ENCODE measurements at regions not wholly inside any gene's neighbourhood (a gene's known extent, or its start where the extent isn't known, plus 50 kb on each side); places are given as distances from the start of the nearest gene placed in this dataset.
"Not testable (repeated sequence)": the region's sequence is repeated elsewhere in the genome, so short reads cannot be mapped to it uniquely, and the experiment has no call there.

DNA sequence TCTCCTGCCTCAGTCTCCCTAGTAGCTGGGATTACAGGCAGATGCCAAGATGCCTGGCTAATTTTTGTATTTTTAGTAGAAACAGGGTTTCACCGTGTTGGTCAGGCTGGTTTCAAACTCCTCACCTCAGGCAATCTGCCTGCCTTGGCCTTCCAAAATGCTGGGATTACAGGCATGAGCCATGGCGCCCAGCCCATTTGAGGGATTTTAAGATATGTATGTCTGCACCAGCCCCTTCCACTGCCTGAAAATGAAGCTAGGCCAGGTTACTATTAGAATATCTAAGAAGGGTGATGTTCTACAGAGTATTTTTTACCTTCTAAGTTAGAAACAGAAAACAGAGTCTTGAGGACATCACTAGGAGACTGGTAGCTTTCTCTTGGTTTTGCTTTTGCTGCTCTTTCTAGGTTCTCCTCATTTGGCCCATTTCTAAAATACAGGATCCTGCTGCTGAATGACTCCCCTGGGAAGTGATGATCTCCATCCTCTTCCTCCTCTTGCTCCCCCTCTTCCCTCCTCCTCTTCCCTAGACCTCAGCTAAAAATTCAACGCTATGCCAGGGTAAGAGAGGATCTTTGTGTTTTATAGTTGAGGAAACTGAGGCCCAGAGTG lies 118.5 kb downstream of the MYCN start:
- DNase-seq: no peak

DNA sequence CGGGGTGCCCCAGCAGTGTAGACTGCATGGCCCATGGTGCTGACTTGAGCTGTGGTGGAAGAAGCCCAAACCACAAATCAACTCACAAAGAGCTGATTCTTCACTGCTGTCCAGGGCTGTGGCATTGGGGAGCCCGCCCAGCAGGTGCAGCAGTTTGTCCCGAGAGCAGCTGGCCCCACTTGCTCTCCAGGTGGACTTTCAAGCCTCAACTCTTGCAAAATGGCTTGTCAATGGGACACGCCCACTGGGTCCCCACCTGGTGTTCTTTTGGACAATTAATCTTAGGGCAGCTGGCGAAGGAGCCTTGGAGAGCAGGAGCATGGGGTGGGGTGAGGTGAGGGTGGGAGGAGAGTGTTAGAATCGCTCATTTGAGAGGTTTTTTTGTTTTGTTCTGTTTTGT lies 117.9 kb downstream of the MYCN start:
- DNase-seq: no peak

DNA sequence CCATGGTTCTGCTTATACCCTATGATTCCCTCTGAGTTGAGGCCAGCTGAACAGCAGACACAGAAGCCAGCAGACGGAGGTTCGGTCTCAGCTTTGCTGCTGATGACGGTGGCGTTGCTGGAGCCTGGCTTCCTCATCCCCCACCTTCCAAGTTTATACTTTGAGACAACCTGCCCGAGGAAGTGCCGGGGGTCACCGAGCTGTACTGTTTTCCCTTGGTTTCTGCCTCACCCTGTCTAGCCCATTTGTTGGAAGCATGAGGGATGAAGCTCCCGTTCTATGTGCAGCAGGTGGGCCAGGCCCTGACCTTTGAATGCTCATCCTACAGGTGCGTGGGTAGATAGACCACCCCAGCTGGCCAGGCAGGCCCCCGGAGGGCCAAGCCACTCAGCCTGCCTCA lies 117.3 kb downstream of the MYCN start:
- no peak for DNase-seq

DNA sequence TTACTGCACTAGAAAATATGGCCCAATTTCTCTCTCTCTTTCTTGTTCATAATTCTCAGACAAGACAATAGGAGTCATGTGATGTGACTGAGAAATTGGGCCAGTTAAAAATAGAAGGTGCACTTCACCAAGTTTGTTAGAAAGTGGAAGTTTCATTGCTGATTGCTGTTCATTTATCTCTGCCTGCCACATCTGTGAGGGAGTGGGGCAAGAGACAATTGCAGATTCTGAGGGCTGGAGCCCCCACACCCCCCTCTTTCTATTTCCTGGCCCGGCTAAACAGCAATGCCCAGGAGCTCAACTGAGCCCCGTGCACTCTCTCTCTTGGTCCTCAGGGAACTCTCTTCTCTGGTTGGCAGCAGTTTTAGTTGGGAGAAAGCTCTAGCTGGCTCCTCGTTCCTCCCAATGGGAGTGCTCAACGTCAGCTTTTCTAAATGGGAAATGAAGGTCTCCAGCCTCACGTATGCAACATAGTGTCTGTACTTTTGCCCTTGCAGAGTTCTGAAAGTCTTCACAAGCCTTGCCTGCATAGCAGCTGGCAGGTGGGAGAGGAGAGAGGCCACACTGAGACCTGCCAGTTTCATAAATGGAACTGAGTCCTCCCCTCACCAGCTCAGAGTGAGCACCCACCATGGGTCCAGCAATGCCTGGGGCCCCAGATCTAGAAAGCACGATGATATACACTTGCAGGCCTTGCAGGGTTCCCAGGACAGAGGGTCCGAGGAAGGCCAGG lies 115.7 kb downstream of the MYCN start:
- no peak for DNase-seq

DNA sequence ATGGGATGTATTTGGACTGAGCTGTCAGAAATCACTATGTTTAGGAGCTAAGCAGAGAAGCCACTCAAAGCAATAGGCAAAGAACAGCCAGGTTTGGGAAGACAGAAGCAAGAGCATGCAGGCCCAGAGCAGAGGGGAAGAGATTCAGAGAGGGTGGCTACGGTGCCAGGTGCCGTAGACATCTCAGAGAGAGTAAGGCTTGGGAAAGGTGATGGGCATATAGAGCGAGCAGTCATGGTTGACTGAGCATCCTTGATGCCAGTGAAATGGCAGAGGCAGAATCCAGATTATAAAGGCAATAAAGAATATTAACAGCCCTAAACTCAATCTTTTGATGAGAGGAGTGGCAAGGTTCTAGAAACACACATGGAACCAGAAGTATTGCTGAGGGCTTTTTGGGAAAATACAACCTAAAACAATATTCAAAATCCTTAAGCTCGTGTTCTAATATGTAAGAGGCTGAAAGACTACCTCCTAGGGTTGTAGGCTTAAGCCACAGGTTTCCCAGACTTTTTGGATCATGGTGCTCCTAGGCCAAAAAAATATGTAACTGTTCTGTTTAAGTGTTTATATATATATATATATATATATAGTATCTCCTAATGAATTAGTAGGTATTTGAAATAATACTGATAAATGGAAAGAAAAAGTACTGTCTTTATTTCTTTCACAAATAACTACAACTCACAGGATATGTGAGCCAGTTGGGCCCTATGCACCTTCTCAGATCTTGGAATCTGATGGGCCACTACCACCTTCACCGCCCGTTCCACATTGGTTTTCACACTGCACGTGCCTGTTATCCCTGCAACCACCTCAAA lies 113.3 kb downstream of the MYCN start:
- DNase-seq: no peak

DNA sequence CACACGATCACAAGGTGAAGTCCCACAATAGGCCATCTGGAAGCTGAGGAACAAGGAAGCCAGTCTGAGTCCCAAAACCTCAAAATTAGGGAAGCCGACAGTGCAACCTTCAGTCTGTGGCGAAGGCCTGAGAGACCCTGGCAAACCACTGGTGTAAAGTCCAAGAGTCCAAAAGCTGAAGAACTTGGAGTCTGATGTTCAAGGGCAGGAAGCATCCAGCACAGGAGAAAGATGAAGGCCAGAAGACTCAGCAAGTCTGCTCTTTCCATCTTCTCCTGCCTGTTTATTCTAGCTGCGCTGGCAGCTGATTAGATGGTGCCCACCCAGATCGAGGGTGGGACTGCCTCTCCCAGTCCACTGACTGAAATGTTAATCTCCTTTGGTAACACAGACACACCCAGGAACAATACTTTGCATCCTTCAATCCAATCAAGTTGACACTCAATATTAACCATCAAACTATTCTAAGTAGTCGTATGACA lies 112.3 kb downstream of the MYCN start:
- not testable (repeated sequence) for DNase-seq

DNA sequence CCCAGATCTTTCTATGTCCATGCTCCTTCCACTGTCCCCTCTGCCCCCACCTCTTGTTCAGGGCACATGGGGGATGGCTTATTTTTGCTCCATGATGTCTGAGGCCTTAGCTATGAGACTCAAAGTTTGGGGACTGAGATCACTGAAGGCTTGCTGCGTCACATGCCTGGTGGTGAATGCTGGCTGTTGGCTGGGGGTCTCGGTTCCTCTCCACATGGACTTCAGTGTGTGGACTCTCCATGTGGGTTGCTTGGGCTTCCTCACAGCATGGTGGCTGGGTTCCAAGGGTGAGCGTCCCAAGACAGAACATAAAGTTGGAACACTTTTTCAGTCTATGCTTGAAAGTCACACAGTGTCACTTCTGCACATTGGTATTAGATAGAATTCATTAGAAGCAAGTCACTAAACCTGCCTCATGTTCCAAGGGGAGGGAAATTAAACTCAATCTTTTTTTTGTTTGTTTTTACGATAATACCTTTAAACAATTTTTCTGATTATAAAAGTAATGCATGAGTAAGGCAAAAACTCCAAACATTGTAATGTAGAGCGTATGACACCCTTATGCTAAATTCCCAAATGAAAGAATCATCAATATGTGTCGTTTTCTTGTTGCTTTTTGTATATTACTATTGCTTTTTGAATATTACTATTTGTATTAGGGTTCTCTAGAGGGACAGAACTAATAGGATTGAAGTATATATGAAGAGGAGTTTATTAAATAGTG lies 111.7 kb downstream of the MYCN start:
- DNase-seq: no peak

DNA sequence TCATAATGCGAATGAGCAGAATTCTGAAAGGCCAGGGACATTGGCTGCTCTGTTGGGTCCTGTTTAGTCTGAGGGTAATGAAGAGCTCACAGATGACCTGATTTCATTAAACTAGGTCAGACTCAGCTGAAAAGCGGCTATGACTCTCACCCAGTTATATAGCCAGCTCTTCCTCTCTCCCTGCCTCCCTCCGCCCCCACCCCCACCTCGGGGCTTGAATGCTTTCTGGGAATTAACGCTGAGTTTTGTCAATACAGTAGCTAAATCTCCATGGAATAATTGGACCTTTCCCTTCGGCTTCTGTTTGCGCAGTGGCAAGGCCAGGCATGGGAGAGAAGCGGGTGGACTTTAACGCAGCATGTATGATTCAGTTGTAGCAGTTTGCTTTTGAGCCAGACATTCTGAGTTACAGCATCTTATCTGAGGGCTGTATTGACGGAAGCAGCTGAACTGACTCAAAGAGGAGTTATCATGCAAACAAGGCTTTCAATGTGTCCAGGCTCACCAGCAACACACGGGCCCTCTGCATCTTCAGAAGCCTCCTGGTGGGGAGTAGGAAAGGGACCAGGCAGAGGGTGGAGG lies 110.6 kb downstream of the MYCN start:
- DNase-seq: no peak

DNA sequence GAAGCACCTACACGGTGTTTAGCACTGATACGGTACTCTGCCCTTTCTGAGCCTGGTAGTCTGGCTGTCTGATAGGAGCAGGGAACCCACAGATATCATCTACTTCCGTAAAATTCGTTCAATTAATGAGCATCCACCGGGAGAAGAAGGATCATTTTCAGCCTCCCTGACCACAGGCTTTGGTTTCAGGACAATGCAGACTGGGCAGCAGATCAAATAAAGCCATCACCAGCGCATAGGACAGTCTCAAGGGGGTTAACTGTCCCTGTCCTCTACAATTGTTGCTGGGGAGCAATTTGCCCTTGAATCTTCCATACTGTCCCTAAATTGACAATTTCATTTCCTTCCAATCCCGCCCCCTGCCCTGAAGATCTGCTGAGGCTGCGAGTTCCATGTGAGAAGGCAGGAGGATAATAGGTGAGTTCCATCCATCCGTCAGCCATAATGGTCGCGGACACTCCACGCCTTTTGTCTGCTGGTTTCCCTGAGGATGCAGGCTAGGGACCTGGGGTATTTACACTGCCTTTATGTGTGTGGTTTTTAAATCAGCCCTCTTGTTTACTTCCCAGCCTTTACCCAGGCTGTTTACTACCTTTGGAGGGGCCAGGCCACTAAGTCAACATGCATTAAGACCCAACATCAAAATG lies 110.0 kb downstream of the MYCN start:
- no peak for DNase-seq

DNA sequence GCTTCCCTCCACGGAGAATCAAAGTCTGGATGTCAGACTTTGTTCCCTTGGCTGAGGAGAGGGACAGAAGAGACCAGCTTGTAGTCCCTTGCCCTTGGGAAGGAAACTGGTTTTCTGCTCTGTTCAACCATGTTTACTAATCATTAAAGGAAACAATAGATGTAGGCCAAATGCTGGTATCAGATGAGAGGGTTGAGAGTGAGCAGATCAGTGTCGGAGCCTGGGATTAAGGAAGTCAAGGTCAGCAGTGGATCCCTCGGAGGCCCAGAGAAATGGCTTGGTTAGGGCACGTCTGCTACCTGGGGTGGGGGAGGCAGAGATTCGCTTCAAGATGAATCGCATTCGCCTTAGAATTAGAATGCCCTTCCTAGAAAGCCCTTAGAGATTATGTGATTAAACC lies 109.1 kb downstream of the MYCN start:
- no peak for DNase-seq

DNA sequence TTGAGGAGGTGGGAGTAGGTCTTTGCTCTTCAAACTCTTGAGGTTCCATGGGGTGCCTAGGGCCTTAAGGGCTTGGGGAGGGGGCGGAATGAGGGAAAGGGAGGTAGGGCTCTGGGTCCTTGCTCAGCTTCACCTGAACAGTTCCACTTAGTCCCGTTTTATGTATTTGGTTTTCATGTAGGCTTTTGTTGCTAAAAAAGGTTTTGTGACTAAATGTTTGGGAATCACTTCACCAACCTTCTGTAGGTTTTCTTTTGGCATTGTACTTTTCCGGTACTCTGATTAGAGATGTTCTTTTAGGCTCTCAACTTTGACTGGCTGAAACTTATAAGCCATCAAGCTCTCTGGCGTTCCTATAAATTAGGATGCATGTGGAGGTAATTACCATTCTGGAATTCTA lies 108.1 kb downstream of the MYCN start:
- DNase-seq: no peak

DNA sequence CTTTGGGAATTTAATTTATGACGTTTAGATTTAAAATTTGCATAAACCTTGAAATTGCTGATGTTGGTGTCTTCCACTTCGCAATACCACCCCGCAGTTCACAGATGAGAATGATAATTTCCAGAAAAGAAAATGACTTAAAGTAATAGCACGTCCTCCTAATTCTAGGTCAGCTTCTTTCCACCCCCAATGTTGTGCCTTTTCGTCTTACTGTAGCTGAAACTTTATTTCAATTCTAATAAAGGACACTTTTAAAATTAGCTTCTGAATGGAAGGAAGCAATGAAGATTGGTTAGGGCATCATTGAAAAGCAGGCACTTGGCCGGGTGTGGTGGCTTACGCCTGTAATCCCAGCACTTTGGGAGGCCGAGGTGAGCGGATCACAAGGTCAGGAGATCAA lies 107.4 kb downstream of the MYCN start:
- no peak for DNase-seq

DNA sequence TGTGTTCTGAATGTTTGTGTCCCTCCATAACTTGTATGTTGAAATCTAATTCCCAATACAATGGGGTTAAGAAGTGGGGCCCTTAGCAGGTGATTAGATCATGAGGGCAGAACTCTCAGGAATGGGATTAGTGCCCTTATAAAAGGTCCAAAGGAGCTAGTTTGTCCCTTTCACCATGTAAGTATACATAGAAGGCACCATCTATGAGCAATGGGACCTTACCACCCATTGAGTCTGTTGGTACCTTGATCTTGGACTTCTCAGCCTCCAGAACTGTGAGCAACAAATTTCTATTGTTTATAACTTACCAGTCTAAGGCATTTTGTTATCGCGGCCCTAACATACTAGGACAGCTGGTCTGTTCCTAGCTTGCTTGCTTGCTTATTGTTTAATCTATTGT lies 106.3 kb downstream of the MYCN start:
- DNase-seq: no peak

DNA sequence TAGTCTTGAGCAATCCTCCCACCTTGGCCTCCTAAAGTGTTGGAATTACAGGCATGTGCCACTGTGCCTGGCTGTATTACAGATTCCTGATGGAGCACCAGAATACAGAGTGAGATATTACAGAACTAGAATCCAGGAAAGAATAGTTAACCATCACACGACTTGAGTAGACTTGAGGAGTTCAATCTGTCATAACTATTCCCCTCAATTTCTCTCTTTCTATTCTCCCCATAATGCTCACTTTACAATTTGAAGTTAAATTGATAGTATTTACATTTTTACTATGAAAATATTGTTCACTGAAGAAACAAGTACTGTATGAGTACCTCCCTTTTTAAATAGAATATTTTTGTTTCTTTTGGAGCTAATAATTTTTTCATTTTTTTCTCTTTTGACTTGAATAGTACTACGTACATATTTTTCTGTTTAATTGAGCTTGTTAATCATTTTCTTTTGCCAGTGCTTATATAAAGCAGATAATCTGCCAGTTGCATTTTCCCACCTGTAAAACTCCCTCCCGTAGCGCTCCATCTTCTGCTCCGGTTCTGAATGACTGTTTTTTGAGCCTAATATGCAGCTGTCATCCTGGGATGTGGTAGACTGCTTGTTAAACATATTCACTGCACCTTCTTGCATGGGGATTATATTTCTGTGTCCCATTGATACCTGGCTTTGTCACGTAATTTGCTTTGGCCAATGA lies 105.5 kb downstream of the MYCN start:
- DNase-seq: no peak

DNA sequence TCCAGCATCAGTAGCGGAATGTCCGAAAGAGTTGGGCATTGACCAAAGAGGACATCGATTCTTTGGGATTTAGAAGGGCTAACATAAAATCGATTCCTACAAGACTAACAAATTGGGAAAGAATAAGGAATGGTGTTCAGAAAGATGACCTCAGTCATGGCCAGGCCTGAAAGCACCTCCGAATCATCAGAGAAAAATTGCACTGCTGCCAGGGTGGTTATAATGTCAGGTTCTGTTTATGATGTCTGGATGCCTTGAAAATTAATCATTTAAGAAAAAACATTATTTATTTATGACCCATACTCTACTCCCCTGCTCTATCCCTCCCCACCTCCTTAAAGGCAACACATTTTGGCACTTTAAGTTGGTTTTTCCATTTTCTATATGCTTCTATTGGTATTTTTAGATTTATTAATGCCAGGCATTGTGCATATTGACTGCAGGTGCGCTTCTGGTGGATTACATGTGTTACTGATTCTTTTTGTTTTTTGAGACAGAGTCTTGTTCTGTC lies 104.7 kb downstream of the MYCN start:
- DNase-seq: no peak

DNA sequence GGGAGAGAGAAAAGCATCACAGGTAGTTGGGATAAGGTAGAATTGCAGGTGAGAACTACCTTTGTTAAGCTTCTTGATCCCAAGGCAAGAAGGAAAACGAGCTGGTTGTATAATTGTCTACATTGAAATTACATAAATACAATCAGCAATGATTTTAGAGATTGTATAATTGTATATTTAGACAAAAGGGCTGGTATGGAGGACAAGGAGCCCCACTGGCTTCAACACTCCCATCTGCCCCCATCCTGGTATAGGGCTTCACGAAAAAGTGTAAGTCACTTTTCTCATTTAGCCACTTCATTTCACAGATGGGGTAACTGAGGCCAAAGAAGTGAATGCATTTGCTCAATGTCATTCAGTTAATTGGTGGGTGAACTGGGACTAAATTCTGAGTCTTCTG lies 103.3 kb downstream of the MYCN start:
- no peak for DNase-seq

DNA sequence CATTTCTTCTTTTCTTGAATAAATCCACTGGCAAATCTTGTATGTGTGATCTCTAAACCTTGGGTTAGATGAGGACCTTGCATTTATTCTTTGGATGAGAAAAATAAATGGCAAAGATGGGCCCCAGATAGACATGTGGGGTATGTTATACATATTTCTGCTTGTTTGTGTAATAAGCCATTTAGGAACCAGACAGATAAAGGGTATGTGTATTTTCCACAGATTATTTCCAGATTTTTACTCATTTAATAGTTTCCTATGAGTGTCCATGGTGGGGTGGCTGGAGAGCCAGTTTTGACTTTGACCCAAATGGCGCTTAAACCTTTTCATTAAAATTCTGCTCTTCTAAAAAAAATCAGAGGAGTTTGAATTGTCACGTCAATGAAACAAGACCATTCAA lies 102.8 kb downstream of the MYCN start:
- DNase-seq: no peak

DNA sequence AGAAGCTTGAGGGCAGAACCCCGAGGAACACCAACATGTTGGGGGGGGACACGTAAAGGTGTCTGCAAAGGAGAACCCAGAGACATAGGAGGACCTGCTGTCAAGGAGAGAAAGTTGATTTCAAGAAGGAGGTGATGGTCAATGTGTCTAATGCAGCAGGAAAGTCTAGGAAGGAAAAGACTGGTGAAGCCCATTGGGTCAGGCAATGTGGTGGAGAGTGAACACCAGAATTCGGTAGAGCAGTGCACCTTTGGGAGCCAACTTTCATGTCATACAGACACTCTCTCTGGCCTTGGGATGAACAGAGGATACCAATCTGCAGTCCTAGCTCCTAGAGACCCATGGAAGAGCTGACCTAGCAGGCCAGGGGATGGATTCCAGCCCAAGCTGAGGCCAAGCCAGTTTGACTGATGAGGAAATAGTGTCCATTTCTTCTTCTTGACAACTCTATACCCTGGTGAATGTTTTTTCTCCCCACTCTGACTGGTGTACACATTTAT lies 101.9 kb downstream of the MYCN start:
- no peak for DNase-seq

DNA sequence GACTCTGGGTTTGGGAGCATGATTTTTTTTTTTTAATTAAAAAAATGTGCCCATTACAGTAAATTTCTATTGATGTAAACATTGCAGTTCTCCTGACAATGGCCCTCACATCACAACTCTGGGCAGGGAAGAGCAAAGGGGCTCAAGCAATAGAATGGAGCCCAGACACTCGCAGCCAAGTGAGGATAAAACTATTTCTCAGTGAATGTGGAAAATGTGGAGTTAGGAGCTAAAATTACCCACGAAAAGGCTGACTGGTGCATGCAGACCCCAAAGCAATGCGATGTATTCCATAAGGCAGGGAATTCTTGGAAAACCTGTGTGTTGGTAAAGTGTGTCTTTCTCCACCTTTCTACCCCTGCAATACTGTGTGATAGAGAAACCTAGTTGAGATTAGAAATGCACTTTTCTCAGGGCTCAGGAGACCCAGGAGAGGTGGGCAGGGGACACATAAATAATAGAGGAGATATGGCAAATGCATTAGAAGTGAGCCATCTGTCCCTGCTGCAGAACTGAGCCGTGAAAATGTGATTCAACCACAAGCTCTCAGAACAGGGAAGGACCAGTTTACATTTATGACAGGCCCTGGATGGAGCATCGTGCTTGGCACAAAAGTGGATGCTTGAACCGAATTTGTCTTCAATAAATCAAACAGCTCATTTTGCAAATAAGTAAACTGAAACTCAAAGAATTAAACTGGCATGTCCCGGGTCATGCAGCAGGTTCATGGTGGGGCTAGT lies 100.1 kb downstream of the MYCN start:
- no peak for DNase-seq

DNA sequence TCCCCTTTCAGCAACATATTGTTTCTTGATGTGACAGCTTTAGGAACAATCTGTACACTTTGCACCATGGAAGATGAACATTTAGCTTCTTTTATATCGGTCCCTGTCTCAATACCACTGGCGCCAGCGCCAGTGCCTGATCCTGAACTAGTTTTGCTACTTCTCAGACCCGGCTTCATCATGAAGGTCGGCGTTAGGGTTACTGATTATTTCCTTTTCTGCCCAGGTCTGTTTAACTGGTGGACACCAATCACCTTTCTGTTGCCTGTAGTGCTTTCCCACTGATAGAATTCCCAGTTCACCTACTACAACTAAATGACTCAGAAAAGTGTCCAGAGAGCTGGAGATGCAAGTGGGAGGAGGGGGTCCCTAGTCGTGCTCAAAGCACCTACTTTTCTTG lies 99.5 kb downstream of the MYCN start:
- no peak for DNase-seq

DNA sequence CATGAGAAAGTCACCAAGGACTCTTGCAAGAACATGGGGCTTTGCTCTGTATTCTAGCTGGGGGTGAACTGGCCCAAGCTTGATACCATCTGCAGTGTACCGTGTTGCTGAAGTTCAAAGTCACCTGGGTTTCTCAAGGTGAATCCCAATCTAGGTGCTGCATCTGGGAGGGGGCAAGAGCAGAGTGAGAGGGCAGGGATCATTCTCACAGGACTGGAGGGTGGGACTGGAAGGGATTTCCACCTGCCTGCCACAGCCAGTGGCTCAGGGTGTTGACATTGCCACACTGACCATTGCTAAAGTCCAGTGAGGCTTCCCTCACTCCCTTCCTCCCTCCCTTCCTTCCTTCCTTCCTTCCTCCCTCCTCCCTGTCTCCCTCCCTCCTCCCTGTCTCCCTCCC lies 98.7 kb downstream of the MYCN start:
- no peak for DNase-seq
